ENCODE measurements at regions not wholly inside any gene's neighbourhood (a gene's known extent, or its start where the extent isn't known, plus 50 kb on each side); places are given as distances from the start of the nearest gene placed in this dataset.

DNA sequence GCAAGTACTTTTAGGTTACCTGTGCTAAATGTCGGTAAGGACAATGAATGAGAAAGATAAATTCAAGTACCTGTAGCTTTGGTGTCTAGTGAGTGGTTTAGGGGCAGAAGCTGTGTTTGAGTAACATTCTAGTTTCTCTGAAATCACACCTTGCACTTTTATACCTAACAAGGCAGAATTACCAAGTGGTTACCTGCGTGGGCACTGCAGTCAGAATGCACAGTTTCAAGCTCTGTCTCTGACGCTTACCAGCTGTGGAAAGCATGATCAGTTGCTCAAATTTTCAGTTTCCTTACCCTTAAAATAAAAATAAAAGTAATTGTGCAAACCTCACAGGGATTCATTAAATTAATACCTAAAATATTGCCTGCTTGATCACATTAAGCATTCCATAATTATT, 846.9 kb upstream of the VRK2 start:
- 85 to 90% (median 86%) methylated on average over 3 of the region's 3 CpGs for WGBS, 3 donors
- TF ChIP-seq POLR2A (IDR thresholded peaks at IDR 0.05) = no peak
- TF ChIP-seq, protein P1, sequence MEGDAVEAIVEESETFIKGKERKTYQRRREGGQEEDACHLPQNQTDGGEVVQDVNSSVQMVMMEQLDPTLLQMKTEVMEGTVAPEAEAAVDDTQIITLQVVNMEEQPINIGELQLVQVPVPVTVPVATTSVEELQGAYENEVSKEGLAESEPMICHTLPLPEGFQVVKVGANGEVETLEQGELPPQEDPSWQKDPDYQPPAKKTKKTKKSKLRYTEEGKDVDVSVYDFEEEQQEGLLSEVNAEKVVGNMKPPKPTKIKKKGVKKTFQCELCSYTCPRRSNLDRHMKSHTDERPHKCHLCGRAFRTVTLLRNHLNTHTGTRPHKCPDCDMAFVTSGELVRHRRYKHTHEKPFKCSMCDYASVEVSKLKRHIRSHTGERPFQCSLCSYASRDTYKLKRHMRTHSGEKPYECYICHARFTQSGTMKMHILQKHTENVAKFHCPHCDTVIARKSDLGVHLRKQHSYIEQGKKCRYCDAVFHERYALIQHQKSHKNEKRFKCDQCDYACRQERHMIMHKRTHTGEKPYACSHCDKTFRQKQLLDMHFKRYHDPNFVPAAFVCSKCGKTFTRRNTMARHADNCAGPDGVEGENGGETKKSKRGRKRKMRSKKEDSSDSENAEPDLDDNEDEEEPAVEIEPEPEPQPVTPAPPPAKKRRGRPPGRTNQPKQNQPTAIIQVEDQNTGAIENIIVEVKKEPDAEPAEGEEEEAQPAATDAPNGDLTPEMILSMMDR (IDR thresholded peaks at IDR 0.05) = no peak
- no peak for TF ChIP-seq EP300 (IDR thresholded peaks at IDR 0.05)
- H3K27me3 ChIP-seq = no peaks in the 10 kb centered on the region
- no peak overlapping the region for H3K27ac ChIP-seq
- no peaks in the 10 kb centered on the region for H3K9me3 ChIP-seq
- DNase-seq = no peak
- intact Hi-C loops (cut with DNase I) = no loop called here
- H3K4me3 ChIP-seq = no peak overlapping the region
- H3K4me1 ChIP-seq (ENCODE audit: insufficient read depth) = no peaks in the 10 kb centered on the region
- no peaks in the 10 kb centered on the region for H3K36me3 ChIP-seq

DNA sequence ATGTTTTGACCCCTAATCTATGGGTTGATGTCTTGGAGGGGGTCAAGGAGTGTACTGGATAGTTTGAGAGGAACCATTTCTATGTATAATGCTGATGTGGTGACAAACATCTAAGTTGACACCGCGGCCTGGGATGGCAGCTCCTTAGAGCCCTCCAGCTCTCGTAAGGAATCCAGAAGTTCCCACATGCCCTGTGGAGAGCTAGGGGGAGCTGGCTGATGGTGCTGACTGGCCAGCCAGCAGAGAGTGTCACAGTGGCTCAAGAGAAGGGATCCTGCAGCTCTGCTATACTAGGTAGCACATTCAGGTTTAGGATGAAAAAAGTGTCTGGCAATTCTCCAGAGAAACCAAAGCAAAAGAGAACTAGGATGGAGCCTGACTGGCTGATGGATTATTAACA, 842.2 kb upstream of the VRK2 start:
- no peaks in the 10 kb centered on the region for H3K27me3 ChIP-seq
- no peak overlapping the region for H3K4me3 ChIP-seq
- TF ChIP-seq POLR2A (IDR thresholded peaks at IDR 0.05) (no peak), EP300 (IDR thresholded peaks at IDR 0.05) (no peak)
- TF ChIP-seq, protein P1 (IDR thresholded peaks at IDR 0.05) = no peak
- intact Hi-C loops (cut with DNase I) = no loop called here
- H3K9me3 ChIP-seq = no peaks in the 10 kb centered on the region
- 44 to 73% (median 67%) methylated on average over 3 of the region's 3 CpGs for WGBS, 3 donors
- no peaks in the 10 kb centered on the region for H3K36me3 ChIP-seq
- no peak for DNase-seq
- no peaks in the 10 kb centered on the region for H3K4me1 ChIP-seq (ENCODE audit: insufficient read depth)
- no peak overlapping the region for H3K27ac ChIP-seq

DNA sequence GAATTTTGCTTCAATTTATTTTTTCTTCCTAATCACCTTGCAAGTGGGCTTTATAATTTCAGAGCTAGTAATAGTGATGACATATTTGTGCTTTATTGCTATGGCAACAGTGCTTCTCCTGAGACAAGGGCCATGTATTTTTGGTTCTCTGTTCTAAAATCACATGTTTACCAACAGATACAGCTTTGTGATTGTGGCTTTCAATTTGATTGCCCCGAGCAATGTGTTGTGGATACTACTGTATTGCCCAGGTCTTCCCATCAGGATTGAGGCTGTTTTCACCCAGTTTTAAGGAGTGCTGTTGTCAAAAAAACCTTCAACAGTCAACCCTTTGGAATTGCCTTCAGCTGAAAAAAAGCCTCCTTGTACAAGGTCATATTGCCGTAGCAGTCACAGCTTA, 841.4 kb upstream of the VRK2 start:
- Histone ChIP-seq H3K27me3 (no peaks in the 10 kb centered on the region), H3K9me3 (no peaks in the 10 kb centered on the region)
- WGBS, 3 donors = 71 to 85% (median 83%) methylated on average over 2 of the region's 2 CpGs

DNA sequence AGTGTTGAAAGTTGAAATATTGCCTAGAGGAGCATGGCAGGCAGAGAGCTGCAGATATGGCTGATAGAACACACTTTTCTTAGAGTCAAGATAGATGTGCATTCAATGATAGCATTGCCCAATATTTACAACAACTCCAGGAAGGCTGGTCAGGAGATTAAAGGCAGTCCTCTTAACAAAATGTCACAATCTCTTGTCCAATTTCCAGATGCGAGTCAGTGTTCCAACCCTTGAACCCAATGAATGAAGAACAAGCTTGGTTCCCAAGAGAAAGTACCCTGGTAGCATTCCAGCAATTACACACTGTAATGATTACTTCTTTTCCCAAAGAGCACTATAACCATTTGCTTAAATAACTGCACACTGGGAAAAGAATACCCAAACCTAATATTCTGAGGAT, 839.4 kb upstream of the VRK2 start:
- H3K27me3 ChIP-seq = no peaks in the 10 kb centered on the region
- H3K4me3 ChIP-seq = no peak overlapping the region
- TF ChIP-seq, protein P1 (IDR thresholded peaks at IDR 0.05) = no peak
- no peak for TF ChIP-seq POLR2A (IDR thresholded peaks at IDR 0.05)
- no peak for TF ChIP-seq EP300 (IDR thresholded peaks at IDR 0.05)
- H3K36me3 ChIP-seq = no peaks in the 10 kb centered on the region
- intact Hi-C loops (cut with DNase I) = no loop called here
- 86 to 97% (median 91%) methylated on average over 1 of the region's 1 CpG for WGBS, 3 donors
- H3K27ac ChIP-seq = no peak overlapping the region
- DNase-seq = no peak
- no peaks in the 10 kb centered on the region for H3K9me3 ChIP-seq
- H3K4me1 ChIP-seq (ENCODE audit: insufficient read depth) = no peaks in the 10 kb centered on the region

More for the DNA sequence above, 841.4 kb upstream of the VRK2 start:
- TF ChIP-seq, protein P1 (IDR thresholded peaks at IDR 0.05) = no peak
- TF ChIP-seq EP300 (IDR thresholded peaks at IDR 0.05) (no peak), POLR2A (IDR thresholded peaks at IDR 0.05) (no peak)
- no peaks in the 10 kb centered on the region for H3K36me3 ChIP-seq
- H3K4me1 ChIP-seq (ENCODE audit: insufficient read depth) = no peaks in the 10 kb centered on the region
- no peak for DNase-seq
- intact Hi-C loops (cut with DNase I) = no loop called here
- H3K27ac ChIP-seq = no peak overlapping the region
- no peak overlapping the region for H3K4me3 ChIP-seq

DNA sequence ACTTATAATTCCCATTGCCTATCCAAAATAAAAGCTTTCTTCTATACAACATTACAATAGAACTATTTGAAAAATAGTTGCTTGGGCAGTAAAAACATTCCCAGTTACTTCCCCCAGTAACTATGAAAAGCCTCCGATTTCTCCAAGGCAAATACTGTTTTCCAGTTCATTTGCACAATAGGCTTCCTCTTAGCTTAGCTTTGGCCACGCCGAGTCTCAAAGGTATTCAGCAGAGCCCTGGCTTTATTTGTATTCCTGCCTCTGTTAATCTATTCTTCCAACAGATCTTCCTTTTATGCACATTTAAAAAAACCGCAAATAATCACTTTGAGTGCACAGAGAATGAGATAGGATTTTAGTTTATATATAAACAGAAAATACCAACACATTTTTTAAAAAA, 836.8 kb upstream of the VRK2 start:
- WGBS, 3 donors = 16 to 61% (median 17%) methylated on average over 4 of the region's 4 CpGs
- H3K9me3 ChIP-seq = no peaks in the 10 kb centered on the region
- no peaks in the 10 kb centered on the region for H3K4me1 ChIP-seq (ENCODE audit: insufficient read depth)
- H3K27ac ChIP-seq = no peak overlapping the region
- no peak for DNase-seq
- intact Hi-C loops (cut with DNase I) = no loop called here
- no peak overlapping the region for H3K4me3 ChIP-seq
- no peaks in the 10 kb centered on the region for H3K36me3 ChIP-seq
- TF ChIP-seq, protein P1 (IDR thresholded peaks at IDR 0.05) = no peak
- no peak for TF ChIP-seq POLR2A (IDR thresholded peaks at IDR 0.05)
- TF ChIP-seq EP300 (IDR thresholded peaks at IDR 0.05) = no peak
- no peaks in the 10 kb centered on the region for H3K27me3 ChIP-seq

Measured in ovary (tissue), 7 donors.